CD4-positive, alpha-beta T cell treated with Interleukin-6 at 100 ng/mL for 8 hours (primary cell): ENCODE measurements at regions not wholly inside any gene's neighbourhood (a gene's known extent, or its start where the extent isn't known, plus 50 kb on each side); places are given as distances from the start of the nearest gene placed in this dataset.

ENCODE experiments used
- DNase-seq: peaks from one replicate; pipeline ENCODE4 v3.0.0-alpha.2; 2020; ENCODE audit warnings: mixed read lengths, low spot score

DNA sequence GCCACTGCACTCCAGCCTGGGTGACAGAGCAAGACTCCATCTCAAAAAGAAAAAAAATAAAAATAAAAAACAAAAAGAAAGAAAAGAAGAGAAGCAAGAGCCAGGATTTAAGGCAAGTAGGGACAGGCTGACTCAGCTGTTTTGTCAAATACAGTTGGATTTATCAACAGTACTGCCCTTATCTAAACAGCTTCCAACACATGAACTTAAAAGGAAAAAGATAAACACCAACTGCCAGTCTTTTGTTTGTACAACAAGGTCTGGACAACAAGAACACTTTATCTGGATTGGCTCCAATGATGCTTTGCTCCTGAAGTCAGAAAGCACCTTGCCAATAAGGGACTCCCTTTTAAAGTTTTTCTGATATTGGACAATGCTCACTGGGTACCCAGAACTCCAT, 886.0 kb downstream of the ADGRL2 start:
- DNase-seq, result no peak

DNA sequence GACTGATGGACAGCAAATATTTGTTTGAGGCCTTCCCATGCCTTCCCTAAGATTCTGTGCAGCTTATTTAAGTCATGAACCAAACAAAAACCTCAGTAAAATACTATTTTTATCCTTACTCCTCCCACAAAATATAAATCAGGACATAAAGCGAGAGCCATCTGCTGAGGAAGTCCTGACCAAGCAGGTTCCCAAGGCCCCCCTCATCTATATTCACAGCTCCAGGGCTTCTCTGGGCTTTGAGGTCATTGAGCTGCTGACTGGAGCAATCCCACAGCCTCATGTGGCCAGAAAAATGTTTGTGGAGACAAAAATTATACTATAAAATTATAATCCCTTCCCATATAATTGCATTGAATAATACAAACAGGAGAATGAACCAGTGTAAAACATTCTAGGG, 846.2 kb downstream of the ADGRL2 start:
- DNase-seq, result no peak

DNA sequence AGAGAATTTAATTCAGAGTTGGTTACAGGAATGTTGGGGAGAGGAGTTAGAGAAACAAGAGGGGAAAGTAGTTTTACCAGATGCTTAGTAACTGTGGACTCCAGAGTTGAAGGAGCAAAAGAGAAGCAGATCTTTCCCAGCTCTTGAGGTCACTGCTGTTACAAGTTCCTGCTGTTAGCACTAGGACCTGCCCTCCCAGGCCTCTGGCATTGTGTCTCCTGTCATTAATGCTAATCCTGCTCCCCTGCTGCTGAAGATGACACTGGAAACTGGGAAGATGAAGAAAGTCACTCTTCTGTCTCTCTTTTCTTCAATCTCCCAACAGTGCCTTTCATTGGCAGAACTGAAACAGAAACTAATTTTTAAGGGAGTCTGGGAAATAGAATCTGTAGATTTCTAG, 845.6 kb downstream of the ADGRL2 start:
- no peak for DNase-seq

DNA sequence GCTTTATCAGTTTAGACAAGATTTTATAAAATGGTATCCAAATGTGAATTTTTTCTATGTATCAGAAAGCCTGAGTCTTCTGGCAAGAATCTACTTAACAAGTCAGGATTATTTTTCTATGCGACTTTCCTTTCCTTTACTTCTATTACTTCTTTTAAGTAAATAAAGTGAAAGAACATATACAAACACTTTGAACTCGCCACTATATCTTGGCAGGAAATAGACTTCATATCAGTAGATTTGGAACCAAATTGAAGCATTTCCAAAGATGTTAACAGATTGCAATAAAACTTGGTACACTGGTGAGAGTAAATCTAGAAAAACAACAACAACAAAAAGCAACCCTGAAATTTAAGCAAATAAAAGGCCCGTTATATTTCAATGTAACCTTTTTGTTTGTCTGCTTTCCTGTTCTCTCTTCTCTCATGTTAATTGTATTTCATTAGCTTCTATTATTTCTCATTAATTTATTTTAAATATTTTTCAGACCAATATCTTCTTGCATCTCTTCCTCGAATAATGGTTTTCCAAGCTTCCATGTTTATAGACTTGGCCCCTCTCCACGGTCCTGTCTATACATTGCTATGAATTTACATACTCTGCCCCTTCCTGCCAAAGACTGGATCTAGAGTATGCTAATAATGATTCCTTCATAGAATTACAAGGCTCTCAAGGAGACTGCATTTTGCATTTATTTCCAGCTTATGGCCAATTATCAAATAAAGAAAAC, 843.6 kb downstream of the ADGRL2 start:
- no peak for DNase-seq

DNA sequence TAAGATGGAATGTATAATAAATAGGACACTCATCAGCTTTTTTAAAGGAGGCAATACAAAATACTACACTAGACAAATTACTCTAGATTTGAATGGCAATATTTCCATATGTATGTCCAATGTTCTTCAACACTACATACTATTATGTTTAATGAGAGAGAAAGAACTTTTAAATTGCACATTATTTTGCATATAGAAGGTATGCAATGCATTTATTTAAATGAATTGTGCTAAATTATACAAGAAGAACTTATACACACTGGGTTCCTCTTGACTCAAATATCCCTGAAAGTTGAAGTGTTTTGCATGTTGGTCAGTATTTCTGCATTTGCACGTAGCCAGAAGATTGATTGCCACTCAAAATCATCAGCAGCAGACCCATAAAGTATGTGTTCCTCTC, 839.6 kb downstream of the ADGRL2 start:
- no peak for DNase-seq

DNA sequence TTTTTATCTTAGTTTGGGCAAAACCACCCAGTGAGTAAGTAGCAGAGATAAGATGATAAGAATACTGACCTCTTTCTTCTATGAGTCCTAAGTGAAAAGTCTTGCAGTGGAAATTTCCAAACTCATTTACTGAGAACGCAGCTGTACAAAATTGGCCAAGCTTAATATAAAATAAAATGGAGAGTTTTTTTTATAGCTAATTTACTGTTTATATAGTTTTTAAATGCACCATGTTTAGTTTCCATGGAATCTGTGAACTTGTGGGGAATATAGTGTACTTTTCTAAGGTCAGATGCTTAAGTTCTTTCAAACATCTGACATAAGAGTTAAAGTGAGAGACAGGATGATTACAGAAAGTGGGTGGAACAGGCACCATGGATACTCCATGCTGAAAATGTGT, 833.5 kb downstream of the ADGRL2 start:
- DNase-seq, result no peak

DNA sequence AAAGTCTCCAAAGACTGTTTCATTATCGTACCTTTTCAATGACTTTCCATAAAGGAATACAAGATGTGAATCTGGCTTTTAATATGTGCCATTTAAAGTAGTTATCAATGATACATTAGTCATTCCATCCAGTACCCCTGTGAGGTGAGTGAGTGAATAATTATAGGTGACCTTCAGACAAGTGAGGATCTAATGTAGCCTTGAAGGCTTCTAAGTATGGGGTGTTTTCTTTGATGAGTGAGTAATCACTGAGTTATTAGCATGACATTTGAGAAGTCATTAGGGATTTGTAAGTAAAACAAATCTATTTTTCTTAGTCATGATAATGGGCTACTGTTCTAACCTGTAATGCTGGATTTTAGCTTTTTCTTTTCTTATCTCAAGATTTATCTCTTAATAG, 831.4 kb downstream of the ADGRL2 start:
- DNase-seq, result no peak

DNA sequence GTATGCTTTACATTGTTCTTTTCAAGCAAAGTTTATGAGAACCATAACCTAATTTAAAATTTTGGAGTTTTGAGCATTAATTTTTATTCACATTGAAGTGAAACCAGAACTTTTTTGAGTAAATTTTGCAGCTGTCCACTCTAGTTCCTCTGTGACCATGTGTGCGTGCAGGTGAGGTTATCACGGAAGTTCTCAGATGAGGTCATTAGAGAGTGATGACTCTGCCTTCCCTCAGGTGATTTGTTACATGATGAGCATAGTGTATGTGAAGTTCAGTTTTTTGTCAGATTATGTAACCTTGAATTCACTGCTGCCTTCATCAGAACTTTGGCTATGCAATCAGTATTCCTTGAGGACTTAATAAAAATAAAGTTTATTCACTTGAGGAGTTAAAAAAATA, 828.2 kb downstream of the ADGRL2 start:
- no peak for DNase-seq

DNA sequence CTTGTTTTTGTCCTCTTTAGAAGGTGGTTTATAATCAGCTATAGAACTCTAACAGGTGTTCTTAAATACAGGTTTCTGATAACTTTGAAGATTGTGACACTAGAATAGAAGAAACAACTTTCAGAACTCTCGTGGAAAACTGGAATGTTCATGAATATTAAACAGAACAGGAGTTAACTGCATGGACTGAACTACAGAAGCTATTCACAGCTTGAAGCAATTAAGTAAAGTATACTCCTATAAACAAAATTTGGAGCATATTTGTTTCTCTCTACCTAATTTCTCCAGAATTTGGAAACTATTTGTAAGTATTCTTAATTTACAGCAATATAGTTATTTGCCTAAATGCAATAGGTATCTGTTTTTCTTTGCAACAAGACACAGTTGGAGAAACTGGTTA, 824.8 kb downstream of the ADGRL2 start:
- DNase-seq, result no peak

DNA sequence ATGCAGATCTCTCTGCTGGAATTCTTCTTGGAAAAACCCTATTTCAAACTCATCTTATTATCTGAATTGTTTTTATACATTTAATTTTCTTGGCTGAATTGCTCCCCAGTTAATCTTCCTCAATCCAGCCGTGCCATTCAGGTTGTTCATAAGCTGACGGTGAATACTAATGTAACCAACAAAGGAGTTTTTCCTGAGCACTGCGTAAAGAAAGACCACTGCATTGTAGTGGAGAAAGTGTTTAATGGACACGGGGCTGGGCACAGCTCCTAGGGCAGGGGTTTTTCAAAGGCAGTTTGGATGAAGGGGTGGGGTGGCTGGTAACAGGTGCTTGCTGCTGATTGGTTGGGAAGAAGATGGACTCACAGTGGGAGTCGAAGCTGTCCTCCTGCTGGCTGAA, 820.3 kb downstream of the ADGRL2 start:
- no peak for DNase-seq

DNA sequence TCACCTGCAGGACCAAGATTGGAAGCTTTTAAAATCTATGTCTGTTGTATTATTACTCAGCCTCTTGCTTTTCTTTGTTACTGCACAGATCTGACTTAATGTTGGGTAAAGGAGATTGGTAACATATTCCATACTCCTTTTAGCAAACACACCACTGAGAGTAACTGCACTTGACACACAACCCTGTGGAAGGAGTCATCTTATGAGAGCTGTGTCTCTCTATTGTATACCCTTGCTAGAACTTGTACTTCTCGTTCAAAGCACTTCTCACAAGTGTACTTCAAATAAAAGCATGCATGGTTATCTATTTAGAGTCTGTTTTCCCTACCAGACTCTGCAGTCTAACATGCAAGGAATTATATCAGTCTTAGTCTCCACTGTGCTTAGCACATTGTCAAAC, 813.4 kb downstream of the ADGRL2 start:
- DNase-seq, result no peak

DNA sequence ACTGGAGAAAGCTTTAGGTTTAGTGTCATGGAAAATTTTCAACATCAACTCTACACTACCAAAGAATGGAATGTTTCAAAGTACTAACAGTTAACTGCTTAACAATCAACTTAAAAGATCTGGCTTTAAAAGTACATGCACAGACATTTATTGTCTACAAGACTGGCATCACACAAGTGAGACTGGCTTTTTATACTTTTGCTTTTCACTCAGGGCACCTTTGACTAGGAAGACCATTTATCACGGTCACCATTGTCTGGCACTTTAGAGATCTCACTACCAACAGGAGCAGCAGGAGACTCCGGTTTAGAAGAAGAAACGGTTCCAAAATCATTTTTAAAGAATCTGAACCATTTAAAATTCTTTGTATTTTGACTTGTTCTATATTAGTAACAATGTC, 812.3 kb downstream of the ADGRL2 start:
- DNase-seq, result no peak

DNA sequence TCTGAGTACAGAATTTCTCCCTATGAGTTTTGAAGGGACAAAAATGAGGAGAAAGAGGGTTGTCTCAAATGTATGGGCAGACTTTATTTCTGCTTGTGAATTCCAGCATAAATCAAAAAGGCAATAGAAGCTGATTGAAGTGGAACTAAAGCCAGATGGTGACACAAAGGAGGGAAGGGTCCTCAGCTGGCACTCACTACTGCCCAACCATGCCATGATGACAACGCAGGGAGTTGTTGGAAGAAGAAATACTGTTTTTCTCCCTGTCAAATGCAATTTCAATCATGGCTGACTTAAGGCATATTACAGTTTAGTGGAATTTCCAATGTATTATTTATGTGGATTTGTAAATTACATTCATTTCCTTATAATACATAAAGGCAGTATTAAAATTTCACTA, 805.8 kb downstream of the ADGRL2 start:
- DNase-seq, result no peak

DNA sequence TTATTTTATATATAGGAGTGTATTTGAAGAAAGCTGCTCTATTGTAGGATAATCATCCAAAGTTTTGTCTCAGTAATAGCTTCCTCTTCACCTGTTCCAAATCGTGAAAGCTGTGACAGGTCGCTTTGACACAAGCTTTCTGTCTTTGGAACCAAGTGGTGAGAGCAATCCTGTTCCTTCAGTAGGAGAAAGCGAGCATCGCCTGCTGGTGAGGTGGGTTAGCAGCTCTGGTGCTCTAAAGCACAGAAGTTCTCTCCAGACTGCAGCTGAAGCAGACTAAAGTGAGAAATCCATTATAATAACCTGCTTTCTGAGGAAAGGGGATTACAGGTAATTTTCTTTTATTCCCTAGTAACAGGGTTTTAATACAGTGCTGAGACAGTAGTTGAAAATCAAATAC, 803.8 kb downstream of the ADGRL2 start:
- no peak for DNase-seq

DNA sequence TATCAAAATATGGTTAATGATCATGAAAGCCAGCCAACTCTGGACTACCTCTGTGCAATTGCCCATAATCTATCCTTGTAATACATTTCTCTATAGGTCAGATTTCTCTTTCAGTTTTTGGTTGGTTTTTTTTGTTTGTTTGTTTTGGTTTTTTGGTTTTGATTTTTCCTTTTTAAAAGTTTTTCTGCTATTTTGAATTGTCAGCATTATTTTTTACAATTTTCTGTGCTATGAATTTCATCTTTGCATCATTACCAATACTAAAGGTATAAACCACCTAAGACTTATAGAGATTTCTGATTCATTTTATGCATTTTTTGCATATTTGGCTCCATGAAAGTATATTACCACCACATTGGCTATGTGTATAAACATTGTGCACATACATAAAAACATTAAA, 799.6 kb downstream of the ADGRL2 start:
- no peak for DNase-seq

DNA sequence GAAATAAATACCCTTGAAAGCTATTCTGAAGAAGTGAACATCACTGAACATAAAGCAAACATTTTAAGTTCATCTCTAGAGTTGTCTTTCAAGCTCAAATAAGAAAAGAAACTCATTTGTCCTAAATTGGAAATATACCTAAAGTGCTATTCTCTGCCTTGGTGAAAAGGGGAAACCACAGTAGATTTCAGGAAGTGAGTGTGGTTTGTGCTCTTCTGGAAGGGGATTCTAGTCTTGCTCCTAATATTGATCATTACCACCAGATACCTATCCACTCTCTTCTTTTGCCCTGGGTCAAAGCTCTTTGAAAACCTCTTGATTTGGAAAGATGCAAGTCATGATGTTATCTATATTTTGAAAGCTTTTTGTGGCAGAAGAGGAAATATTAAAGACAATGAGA, 798.1 kb downstream of the ADGRL2 start:
- DNase-seq, result no peak

DNA sequence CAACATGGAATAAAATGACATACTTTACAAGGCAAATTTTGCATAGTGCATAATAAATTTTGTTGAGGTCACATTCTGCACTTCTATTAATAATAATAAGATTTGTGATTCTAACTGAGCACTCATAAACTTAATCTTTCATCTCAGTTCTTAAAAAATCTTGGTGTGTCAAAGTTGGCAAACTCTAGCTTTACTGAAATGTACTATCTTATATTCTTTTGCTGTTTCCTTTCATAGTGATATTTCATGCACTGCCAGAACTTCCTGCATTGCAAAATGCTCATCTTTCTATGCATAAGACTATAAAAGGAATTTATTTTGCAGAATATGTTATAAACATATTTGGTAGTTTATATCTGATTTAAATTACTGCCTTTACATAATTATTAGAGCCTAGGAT, 797.6 kb downstream of the ADGRL2 start:
- DNase-seq, result no peak

DNA sequence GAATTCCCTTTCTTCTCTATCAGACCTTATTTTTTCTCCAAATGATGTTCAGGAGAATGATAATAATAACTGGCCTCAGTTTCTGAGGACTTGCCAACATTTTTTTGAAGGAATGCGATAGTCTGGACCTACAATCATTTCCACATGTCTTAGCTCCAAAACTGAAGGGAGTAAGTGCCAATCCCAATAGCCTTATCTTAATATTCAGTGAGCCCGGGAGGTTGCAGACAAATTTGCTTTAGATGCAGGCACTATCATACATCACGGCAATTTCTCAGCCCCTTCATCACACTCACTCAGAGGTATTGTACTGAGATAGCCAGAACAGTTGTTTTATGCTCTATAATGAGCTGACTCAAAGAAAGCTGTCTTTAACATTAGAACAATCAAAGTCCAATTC, 796.9 kb downstream of the ADGRL2 start:
- DNase-seq, result no peak

DNA sequence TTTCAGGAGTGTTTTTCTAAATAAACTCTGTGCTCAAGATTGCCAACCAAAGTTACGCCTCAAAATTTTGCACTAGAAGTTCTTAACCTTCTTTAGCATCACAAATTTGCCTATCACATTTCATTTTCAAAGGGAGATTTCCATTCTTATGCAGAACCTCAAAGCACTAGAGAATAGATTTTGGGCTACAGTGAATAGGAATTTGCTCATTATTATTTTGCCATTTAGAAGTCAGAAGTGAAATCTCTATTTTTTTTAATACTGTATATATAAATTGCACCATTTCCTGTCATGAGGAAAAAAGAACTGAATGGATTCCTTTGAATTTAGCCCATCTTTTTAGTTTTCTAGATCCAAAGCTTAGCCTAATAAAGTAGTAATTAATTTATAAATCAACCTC, 796.4 kb downstream of the ADGRL2 start:
- DNase-seq, result no peak

DNA sequence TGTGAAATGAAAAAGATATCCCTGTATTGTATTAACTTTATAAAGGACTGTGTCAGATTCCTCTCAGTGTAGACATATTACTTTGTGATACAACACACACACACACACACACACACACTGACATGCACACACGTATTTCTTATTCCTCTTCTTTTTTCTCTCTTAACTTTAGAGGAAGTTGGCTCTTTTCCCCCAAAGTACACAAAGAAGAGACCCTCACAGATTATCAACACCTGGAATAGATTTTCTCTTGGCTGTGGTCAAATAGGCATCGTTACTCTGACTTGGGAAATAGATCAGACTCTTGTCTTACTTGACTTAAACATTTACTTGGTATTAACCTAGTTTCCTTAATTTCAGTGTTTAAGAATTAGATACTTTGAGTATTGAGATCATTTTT, 792.8 kb downstream of the ADGRL2 start:
- no peak for DNase-seq

DNA sequence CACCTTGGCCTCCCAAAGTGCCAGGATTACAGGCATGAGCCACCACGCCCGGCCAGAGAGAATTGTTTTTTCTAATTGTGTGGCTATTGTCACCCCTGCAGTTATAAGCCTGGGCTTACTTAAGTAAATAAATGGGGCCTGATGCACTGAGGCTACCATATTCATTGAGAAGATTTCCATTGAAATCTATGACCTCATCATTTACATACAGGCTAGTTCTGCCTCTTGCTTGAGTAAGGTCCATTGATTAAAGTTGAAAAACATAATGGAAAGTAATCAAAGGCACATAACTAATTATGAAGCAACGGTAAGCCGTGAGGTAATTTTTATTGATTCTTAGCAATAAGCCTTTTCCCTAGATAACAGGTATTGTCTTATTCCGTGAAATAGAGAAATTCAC, 788.9 kb downstream of the ADGRL2 start:
- DNase-seq, result no peak

DNA sequence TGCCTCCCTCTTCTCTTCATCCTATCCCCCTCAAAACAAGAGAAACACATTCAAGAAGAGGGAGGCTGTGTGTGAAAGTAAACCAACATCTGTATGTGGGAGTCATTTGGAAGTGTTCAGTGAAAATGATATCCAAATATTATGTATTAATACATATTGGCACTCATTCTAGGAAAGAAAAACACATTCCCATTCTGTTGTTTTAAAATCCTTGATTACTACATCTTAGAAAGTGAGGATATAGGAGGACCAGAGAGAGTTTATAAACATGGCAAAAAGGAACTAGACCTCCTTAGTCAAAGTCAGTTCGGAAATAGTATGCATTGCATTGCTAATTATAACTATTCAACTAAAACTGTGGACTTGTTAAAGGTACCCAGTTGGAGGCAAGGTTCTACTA, 786.6 kb downstream of the ADGRL2 start:
- DNase-seq, result no peak

DNA sequence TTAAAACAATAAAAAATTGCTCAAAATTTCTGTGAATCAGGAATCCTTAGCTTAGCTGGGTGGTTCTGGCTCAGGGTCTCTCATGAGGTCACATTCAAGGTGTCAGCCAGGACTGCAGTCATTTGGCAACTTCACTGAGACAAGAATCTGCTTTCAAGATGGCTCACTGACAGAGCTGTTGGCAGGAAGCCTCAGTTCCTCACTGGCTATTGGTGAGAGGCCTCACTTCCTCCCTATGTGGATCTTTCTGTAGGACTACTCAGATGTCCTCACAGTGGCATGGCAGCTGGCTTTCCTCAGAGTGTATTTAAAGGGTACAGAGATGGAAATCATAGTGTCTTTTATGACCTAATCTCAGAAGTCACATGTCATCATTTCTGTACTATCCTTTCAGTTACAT, 785.7 kb downstream of the ADGRL2 start:
- no peak for DNase-seq

DNA sequence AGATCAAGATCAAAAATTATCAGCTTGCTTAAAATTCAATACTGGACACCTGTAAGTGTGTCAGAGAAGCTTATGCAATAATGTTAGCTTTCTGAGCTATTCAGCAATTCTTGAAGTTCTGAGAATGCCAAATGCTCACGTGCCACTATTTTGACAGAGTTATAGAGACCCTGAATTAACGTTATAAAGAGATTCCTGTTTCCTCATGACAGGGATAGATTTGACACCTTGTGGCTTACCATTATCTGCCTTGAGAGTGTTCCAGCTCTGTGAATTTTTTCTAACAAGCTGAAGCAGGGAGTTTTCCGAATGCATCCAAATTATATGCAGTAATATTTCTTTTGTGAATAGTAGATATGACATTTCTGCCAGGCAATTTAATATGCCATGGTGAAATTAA, 781.6 kb downstream of the ADGRL2 start:
- no peak for DNase-seq
